ENCODE measurements at regions not wholly inside any gene's neighbourhood (a gene's known extent, or its start where the extent isn't known, plus 50 kb on each side); places are given as distances from the start of the nearest gene placed in this dataset.
A peak's percentile ranks its signal among the peaks of the same experiment; 100 is the strongest.

DNA sequence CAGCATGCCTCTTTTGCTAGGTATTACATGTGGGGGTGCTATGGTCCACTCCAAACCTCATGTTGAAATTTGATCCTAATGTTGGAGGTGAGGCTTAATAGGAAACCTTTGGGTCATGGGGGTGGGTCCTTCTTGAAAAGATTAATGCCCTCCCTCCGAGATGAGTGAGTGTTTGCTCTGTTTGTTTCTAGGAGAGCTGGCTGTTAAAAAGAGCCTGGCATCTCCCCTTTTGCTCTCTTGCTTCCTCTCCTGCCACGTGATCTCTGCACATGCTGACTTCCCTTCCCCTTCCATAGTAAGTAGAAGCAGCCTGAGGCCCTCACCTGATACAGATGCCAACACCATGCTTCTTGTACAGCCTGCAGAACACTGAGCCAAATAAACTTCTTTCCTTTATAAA lies 104.5 kb downstream of the FAT3 start:
- in situ Hi-C loops (cut with HindIII; ENCODE audit: low sequenced_read_pairs) = no loop called here
- no peak for DNase-seq (ENCODE audit: low read depth)
- H3K4me3 ChIP-seq (ENCODE audit: low read depth, low read length) = no peak overlapping the region
- TF ChIP-seq, protein P1, sequence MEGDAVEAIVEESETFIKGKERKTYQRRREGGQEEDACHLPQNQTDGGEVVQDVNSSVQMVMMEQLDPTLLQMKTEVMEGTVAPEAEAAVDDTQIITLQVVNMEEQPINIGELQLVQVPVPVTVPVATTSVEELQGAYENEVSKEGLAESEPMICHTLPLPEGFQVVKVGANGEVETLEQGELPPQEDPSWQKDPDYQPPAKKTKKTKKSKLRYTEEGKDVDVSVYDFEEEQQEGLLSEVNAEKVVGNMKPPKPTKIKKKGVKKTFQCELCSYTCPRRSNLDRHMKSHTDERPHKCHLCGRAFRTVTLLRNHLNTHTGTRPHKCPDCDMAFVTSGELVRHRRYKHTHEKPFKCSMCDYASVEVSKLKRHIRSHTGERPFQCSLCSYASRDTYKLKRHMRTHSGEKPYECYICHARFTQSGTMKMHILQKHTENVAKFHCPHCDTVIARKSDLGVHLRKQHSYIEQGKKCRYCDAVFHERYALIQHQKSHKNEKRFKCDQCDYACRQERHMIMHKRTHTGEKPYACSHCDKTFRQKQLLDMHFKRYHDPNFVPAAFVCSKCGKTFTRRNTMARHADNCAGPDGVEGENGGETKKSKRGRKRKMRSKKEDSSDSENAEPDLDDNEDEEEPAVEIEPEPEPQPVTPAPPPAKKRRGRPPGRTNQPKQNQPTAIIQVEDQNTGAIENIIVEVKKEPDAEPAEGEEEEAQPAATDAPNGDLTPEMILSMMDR (IDR thresholded peaks at IDR 0.05; ENCODE audit: low read depth, low read length, missing control alignments) = no peak

DNA sequence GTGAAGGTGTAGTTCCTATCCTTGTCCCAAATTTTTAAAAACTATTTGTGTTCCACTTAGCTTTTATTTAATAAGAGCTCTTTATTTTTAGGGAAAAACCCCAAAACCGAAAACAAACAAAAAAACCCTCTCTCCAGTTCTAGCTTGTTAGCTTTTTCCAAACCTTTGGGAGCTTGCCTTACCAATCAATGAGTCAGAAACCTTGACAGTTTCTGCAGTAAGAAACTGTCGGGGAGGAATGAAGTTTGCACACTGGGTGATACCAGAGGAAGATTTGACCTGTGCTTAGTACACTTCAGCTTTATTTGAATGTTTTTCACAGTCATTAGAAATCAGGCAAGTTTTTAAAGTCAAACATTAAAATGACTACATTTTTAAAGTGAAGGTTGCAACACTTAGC lies 105.0 kb downstream of the FAT3 start:
- H3K4me3 ChIP-seq (ENCODE audit: low read depth, low read length) = no peak overlapping the region
- TF ChIP-seq, protein P1 (IDR thresholded peaks at IDR 0.05; ENCODE audit: low read depth, low read length, missing control alignments) = no peak
- DNase-seq (ENCODE audit: low read depth) = peak; percentile 54
- in situ Hi-C loops (cut with HindIII; ENCODE audit: low sequenced_read_pairs) = no loop called here

DNA sequence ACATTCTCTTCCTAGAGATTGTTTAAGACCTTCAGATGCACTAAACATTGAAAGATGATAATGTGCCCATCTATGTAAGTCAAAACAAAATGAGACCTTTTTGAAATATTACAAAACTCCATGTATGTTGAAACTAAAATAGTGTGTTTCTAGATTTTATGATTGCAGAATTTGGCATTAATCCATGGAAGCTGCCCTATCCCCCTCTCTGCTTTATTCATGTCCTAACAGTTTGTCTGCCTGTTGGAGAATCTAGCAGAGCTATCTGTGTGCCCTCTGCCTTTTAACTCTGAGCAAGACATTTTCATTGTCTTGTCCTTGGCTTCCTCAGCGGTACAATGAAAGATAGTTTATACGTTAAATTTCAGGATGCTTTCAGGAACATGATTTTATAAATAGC lies 105.5 kb downstream of the FAT3 start:
- TF ChIP-seq, protein P1 (IDR thresholded peaks at IDR 0.05; ENCODE audit: low read depth, low read length, missing control alignments) = no peak
- no peak overlapping the region for H3K4me3 ChIP-seq (ENCODE audit: low read depth, low read length)
- in situ Hi-C loops (cut with HindIII; ENCODE audit: low sequenced_read_pairs) = no loop called here
- no peak for DNase-seq (ENCODE audit: low read depth)

DNA sequence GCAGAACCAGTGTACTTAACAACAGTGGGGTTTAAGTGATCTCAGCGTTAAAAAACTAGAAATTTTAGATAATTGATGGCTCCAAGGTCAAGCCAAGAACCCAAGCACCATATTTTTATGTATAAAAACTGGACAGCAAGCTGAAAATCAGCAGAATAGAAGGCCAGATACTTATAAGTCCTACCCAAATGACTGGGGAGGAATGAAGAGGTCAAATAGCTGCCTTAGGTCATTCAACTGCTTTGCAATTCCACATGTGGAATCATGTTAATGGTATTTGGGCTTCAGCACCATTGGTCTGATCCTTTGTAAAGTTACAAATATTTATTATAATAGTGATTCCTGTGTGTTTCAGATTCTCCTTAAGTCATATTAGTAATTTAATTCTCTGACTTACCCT lies 108.4 kb downstream of the FAT3 start:
- H3K4me3 ChIP-seq (ENCODE audit: low read depth, low read length) = no peak overlapping the region
- in situ Hi-C loops (cut with HindIII; ENCODE audit: low sequenced_read_pairs) = no loop called here
- TF ChIP-seq, protein P1 (IDR thresholded peaks at IDR 0.05; ENCODE audit: low read depth, low read length, missing control alignments) = no peak
- no peak for DNase-seq (ENCODE audit: low read depth)

DNA sequence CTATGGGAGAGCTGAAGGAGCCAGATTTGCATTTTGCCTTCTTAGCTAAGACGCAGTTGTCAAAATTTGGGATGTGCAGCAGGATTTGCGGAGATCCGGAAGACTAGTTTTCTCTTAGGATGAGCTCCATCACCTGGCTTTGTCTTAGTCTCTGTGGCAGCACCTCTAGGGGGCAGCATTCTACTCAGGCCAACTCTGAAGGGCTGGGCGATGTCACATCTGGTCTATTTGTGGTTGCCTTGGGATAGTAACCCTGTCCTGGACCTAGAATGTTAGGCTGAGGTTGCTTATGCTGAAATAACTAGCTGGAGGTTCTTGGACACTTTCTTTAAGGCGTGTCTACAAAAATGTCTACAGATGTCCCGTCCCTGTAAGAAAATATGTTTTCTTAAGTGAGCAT lies 116.2 kb downstream of the FAT3 start:
- in situ Hi-C loops (cut with HindIII; ENCODE audit: low sequenced_read_pairs) = no loop called here
- TF ChIP-seq, protein P1 (IDR thresholded peaks at IDR 0.05; ENCODE audit: low read depth, low read length, missing control alignments) = peak; percentile 17
- H3K4me3 ChIP-seq (ENCODE audit: low read depth, low read length) = no peak overlapping the region
- DNase-seq (ENCODE audit: low read depth) = no peak

DNA sequence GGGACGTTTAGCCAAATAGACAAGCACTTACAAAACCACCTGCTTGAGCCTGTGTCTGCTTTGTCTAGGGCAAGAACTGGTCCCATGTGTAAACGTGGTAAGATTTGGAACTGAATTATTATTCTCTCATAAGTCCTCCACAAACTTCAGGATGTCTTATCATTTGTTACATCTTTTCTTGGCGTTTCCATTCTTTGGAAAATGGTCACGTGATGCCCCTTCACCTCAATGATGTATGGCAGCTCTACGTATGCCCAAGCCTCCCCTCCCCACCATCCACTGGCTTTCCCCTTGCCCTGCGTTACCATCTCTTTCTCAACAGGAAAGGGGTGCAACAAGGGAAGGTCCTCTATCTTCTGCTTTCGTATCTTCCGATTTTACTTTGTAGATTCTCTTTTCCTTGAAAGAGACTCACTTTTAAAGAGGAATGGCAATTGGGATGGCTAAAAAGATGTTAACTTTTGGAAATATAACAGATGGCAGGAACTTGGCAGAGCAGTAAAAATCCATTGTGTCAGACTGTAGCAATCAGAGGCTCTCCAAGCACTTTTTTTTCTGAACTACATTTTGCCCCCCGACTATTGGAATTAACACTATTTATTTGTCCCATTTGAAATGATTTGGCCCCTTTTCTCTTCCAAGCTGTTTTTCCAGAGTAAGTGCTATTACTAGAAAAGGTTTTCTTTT lies 117.6 kb downstream of the FAT3 start:
- DNase-seq (ENCODE audit: low read depth) = no peak
- TF ChIP-seq, protein P1 (IDR thresholded peaks at IDR 0.05; ENCODE audit: low read depth, low read length, missing control alignments) = no peak
- H3K4me3 ChIP-seq (ENCODE audit: low read depth, low read length) = no peak overlapping the region
- in situ Hi-C loops (cut with HindIII; ENCODE audit: low sequenced_read_pairs) = no loop called here
